HG02571 (cell line): ENCODE measurements at regions not wholly inside any gene's neighbourhood (a gene's known extent, or its start where the extent isn't known, plus 50 kb on each side); places are given as distances from the start of the nearest gene placed in this dataset.

Experiments used
- ATAC-seq: cut with Tn5 transposase; IDR thresholded peaks from one replicate; pipeline ENCODE4 v1.9.1; 2021; ENCODE audit warnings: mild to moderate bottlenecking, moderate library complexity; ENCODE audit not compliant: unreplicated experiment

DNA sequence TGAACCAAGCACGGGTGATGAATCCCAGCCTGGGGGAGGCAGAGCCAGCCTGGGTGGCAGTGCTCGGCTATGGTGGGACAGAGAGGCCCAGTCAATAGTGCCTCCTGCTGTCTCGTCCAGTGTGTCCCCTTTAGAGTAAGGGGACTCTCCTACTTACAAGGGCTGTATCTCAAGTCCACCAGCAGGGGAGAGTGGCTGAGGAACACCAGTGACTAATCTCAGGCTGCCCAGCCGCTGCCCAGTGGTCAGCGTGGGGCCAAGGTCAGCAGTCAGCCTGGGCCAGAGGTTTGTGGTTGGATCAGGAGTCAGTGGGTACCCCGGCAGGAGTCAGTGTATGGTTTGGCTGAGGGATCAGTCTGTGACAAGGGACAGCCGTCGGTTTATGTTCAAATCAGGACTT lies 109.2 kb upstream of the RUNX3 start:
- no peak for ATAC-seq

DNA sequence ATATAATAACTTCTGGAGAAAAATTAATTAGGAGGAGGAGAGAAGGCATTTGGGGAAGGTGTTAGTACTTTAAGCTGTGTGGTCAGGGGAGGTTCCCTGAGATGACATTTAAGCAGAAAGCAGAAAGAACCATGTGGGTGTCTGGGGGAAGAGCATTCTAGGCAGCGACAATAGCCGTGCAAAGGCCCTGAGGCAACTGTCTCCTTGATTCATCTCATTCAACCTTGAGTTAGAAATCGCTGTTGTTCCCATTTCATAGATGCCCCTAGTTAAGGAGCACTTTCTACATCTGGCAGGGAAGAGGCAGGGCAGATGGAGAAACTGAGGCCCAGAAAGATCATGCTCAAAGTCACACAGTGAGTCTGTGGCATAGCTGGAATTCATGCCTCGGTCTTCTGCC lies 108.6 kb upstream of the RUNX3 start:
- ATAC-seq, result no peak

DNA sequence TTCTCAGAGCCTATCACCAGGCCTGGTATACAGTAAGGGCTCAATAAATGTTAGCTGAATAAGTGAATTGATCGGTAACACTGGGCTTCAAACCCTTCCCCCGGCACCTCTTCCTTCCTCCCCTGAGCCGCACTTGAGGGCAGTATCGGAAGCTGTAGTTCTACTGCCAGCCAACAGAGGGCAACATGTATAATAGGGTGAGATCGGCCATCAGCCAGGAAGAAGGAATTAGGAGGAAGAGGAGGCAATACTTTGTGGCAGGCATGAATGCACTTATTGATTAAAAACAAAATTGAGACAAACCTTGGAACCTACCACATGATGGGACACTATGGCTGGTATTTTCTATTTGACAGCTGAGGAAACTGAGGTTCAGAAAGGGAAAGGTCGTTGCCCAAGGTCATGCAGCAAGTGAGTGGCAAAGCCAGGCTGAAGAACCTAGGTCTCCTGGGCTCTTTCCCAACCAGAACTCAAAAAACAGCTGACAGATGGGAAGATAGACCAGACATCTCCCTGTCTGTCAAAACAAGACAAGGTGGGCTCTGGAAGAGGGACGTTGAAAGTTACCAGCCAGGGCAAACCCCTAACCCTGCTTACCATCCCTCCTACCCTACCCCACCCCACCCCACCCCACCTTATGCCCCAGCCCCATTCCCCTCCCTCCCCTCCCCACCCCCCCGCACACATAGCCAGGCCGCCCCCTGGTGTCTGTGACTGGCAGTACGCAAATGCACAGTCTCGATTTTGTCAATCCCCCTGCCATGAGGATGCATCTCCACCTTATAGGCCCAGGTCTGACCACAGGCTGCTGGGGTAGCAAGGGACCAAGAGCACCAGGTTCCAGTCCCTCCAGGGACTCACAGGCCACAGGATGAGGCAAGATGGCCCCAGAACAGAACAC lies 107.3 kb upstream of the RUNX3 start:
- no peak for ATAC-seq

DNA sequence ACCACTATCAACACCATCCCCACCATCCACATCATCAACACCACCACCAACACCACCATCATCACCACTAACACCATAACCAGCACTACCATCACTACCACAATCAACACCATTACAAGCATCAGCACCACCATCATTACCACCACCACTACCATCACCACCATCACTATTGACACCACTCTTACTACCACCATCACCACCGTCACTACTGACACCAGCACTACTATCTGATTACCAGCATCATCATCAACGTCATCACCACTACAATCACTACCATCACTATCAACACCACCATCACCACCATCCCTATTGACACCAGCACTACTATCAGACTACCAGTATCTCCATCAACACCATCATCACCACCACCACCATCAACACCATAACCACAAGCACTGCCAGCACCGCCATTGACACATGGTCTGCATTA lies 106.1 kb upstream of the RUNX3 start:
- ATAC-seq, result no peak

DNA sequence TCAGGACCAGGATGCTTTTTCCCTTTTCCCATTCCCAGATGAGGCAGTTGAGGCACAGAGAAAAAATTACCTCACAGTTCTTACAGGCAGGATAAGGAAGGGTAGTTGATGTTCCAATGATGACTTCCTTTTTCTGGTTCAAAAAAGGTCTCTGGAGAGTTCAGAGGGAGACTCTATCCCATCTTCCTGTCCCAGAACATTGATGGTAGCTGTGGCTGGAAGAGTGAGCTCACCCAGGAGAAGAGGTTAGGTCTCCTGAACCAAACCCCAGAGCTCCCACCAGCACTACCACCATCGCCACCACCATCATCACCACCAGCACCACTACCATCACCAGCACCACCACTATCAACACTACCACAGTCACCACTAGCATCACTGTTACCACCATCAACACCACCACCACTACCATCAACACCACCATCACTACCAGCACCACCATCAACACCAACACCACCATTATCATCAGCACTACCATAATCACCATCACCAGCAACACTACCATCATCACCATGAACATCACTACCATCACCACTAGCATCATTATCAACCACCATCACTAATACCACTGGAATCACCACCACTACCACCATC lies 105.5 kb upstream of the RUNX3 start:
- ATAC-seq, result no peak

DNA sequence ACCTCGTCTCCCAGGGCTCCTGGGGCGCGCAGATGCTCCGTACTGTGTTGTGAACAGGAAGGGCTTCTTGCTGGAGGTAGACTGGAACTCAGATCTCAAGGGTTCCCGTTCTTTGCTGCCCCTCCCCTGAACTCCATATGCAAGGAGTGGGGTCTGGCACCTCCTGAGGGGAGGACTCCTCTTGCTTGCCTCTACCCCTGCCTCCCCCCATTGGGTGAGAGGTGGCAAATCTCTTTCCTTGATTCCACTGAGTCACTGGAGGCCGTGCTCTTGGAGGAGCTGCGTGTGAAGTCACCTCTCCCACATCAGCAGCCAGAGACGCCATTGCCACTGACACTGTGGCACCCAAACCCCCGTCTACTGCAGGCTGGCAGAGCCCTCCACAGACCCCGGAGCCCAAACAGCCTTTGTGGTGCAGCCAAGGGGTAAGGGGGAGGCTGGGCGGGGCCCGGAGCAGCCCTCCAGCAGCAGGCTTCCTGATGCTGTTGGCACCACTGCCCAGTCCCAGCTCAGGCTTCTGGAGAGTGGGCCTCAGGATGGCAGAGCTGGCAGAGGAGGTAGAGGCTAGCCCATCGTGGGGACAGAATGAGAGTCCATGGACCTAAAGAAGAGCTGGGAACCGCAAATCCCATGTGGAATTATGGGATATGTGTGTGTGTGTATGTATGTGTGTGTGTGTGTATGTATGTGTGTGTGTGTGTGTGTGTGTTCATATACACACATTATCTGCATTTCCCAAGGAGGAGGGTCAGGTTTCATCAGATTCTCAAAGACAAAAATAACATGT lies 104.9 kb upstream of the RUNX3 start:
- ATAC-seq, result no peak

DNA sequence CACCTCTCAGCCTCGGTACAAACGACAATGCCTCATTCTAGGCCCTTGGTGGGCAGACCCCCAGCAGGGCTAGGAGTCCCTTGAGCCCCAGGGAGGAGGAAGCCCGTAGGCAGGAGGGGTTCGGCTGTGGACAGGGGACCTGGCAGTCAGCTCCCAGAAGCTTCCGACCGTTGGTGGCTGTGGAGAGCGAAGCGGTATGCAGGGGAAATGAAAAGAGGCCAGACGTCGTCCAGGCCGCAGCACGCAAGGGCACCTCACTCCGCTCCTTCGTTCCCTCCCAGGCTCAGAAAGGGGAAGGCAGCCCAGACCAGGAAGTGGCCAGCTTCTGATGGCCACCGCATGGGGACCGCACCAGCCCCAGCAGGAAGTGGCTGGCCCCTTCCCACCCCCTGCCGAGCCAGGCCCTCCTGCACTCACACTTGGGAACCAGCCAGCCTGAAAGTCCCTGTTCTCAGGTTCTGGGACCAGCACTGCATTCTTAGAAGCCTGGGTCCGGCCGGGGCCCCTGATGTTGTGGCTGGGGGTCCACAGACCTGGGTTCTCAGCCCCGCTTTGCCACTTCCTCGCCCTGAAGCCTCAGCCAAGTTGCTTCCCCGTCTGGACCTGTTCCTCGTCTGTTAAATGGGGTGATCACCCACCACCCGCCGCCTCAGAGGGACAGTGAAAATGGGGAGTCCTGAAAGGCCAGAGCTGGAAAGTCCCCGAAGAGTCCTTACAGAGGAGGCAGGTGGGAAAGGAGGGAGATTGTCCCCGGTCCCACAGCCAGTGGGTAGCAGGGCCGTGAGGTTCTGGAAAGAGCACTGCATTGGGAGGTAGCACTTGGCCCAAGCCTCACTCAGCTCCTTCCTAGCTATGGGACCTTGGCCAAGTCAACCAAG lies 104.0 kb upstream of the RUNX3 start:
- ATAC-seq, result no peak

DNA sequence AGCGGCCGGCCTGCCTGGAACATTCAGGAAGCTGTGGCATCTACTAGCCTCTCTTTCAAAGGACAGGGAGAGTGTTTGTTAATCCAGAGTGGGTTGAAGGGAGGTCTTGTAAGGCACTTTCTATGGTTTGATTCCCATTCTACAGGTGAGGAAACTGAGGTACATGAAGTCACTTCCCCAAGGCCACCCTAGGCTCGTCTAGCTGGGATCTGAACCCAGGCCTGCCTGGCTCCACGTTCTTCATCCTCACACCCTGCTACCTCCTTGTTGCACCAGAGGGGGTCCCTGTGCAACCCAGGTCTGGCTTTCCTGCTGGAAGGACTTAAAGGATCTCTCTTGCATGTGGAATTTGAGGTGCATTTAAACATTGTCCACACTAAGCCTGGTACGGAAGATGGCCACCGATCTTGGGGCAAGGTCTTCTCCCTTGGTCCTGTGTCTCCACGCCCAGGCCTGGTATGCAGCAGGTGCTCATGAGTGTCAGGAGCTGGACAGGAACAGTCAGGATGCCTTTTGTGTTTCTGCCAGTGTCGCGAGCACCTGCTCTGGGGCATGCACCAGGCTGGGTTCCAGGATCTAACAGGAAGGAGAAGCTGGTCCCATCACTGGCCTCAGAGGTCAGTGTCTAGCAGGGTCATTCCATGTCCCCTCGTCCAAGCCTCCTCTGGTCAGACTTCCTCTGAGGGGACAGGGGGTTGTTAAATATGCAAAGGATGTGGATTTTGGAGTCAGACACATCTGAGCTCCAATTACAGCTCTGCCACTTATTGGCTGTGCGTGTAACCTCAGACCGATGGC lies 103.2 kb upstream of the RUNX3 start:
- no peak for ATAC-seq

DNA sequence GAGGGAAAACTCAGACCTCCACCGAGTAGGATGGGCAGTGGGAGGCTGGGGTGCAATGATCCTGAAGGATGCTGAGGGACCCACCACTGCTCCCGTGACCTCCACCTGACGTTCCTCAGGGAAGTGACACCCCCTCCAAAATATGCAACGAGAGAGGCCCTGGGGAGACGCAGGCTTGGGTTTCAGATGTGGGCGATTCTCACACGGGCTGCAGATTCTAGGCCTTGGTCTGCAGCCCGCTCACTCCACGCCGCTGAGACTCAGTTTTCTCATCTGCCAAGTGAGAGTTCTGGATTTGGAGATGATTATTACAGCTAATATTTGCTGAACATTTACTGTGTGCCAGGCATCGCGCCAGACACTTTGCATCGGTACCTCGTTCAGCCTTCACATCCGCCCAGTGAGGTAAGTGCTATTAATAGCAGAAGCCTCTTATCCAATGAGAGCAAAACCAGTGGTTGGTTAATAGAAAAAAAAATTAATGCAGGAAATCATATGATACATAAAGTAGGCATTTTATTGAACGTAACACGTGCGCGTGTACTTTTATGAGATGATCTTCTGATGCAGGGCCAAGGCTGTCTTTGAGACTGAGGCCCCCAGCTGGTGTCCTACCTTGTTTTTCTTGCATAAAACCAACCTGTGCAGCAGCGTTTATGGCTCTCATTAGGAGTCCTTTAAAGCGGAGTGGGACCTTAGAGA lies 102.0 kb upstream of the RUNX3 start:
- peak; percentile 43 for ATAC-seq

DNA sequence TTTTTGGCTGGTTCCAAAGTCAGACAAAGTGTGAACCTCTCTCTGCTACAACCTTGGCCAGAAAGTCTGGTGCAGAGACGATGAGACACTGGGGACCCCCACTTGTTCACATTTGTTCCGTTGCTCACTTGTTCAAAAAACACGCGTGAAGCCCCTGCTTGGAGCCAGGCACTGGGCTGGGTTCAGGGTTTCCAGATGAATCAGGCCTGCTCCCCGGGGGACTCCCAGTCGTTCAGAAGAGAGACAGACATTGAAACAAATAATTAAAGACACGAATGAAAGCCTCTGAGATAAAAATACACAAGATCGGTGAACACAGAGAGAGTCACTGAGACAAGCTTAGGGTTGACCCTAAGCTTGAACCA lies 101.5 kb upstream of the RUNX3 start:
- ATAC-seq, result peak; percentile 10

DNA sequence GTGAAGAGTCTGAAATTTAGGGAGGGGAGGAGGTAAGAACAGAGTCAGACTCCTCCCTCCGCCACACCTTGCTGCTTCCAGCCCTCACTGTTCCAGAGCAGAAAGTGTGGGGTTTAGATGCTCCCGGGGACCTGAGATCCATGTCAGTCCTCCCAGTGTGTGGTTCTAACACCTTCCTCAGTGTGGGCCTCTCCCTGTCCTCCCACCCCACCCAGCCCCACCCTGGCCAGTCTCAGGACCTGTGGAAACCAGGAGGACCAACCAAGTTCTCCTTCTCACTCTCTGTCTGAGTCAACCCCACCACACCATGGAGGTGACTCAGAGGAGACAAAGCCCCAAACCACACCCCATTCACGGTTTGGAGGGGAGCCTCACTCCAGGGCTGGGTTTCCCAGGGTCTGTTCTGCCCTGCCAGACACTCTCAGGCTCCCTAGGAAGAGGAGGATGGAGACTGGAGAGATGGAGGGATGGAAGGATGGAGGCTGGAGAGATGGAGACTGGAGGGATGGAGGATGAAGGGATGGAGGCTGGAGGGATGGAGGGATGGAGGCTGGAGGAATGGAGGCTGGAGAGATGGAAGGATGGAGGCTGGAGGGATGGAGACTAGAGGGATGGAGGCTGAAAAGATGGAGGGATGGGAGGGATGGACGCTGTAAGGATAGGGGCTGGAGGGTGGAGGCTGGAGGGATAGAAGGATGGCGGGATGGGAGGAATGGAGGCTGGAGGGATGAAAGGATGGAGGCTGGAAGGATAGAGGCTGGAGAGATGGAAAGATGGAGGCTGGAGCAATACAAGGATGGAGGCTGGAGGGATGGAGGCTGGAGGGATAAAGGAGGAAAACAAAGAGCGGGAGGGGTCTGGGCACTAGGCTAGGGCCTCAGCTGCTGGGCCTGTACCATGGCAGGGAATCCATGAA lies 100.9 kb upstream of the RUNX3 start:
- ATAC-seq, result no peak

DNA sequence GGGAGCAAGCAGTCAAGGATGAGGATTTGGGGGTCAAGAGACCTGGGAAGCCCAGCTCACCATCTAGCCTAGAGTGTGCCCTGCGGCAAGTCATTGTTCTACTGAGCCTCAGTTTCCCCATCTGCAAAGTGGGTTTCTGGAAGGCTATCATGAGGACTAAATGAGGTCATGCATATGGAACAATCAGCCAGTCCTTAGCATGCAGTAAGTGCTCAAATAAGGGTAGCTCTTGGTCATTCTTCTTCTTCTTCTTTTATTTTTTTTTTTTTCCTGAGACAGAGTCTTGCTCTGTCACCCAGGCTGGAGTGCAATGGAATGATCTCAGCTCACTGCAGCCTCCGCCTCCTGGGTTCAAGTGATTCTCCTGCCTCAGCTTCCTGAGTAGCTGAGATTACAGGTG lies 99.9 kb upstream of the RUNX3 start:
- ATAC-seq, result no peak

DNA sequence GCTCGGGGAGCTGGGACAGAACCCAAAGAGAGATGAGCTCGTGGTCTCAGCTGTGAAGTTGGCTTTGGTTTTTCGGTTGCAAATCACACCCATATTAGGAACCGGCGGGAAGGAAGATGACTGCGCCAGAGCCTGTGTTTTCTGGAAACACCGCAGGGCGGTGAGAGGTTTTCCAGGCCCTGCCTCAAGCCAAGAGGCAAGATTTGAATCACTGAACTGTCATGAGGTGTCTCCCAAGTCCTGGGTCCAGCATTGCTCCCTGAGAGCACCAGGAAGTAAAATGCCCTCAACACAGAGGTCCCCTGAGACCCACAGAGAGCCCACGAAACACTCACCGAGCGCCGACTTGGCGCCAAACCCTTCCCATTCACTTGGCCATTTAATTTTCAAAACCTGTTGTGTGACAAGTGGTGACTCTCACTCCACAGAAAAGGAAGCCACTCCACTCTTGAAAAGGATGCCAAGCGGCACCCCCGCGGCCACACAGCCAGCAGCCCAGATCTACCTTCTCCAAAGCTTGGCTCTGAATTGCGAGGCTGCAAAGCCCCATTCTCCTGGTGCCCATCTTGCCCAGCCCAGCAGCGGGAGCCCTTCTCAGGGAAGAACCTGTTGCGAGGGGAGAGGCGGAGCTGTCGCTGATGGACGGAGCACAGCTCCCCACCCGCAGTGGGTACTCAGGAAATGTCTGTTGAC lies 99.0 kb upstream of the RUNX3 start:
- no peak for ATAC-seq

DNA sequence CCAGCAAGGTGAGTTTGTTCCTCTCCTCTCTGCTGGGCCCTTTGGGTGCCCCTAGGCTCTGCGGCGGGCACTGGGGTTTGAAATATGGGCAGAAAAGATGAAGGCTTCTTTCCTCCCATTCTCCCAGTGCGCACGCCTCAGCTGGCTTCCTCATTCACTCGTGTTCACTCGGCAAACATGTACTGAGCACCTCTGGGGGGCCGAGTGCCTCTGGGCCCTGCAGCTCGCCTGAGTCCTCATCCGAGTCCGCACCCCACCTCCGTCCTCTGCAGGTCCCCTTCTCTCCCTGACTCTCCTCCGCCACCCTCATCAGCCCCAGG lies 98.5 kb upstream of the RUNX3 start:
- no peak for ATAC-seq

DNA sequence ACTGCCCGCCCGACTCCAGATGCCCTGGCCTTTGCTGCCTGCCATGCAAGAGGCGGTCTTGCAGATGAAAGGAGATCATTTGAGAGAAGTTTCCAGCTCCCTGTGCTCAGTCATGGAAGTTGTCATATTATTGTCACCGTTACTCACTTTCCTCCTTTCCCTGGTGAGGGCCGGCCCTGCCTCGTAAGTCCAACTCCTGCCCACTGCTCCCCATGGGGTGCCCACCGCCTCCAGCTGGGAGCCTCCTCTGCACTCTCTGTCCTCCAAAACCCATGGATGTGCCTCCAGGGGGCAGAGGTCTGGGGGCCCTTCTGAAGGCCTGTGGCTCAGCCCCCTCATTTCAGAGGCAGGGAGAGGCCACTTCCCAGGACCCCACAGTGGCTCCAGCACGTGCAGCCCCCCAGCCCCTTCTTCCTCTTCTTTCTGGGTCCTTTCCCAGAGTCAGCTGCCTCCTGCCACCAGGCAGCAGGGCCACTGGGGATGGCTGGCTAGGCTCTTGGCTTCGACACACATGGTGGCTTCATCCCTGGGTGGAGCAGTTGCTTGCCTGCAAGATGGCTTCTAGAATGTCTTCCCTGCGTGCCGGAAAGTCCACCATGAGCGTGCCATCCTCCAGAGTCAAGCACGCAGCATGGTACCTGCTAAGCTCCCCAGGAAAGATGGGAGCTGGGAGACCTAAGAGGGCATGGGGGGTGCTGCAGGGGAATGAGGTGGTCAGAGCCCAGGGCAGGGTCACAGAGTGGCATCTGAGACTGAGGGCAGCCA lies 97.9 kb upstream of the RUNX3 start:
- no peak for ATAC-seq

DNA sequence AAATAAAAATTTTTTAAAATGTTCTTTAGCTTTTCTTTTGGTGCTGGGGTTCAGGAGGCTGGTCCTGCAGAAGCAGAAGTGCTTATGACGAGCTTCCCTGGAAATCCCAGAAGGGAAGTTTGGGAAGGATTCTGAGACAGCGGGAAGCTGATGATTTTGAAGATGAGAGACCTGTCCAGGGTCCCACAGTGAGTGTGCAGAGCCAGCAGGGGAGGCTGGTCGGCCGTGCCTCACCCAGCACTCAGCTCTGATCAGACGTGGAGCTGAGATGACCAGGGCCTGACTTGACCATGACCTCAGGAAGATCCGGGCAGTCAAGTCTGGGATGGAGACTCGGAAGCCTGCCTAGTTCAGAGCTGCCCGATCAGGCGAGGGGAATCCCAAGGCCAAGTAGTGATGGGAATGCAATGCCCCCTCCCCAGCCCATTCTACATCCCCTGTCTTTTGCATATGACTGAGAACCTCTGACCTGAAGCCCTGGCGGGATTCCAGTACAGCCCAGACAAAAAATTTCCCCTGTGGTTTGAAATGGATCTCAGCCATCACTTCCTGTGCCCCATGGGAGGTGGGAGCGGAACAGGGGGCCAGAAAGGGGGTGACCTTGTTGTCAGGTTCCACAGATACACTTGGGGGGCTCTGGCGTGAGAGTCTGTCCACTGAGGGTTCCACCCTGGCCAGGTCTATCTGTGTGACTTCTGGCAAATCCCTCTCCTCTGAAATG lies 96.8 kb upstream of the RUNX3 start:
- no peak for ATAC-seq

DNA sequence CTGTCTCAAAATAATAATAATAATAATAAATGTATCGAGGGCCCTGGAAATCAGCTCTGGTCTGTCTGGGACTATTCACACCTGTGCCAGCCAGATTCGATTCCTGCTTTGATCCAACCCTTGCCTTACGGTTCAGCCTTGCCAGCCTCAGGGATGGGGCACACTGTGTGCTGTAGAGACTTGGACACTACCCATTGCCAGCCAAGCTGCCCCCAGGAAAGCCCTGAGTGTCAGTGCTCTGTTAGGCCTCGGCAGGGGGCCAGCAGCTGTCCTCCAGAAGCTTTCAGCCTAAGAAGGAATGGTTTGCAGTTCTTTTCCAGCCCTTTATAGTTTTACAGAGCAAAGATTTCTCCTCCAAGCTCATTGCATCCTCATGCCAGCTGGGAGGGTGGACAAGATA lies 96.2 kb upstream of the RUNX3 start:
- no peak for ATAC-seq
